SU-DHL-6 (cell line): ENCODE measurements at regions not wholly inside any gene's neighbourhood (a gene's known extent, or its start where the extent isn't known, plus 50 kb on each side); places are given as distances from the start of the nearest gene placed in this dataset.

ENCODE experiments used
- EZH2phosphoT487 ChIP-seq: fragments of 200-600 bp; sonication (generic), shearing (Covaris generic); conservative IDR thresholded peaks from 2 replicates; pipeline ENCODE4 v1.6.1; 2018; ENCODE audit warnings: mild to moderate bottlenecking, antibody characterized with exemption, low read length, moderate library complexity, mixed read lengths
- TF ChIP-seq, protein P1 (sequence below): fragments of 200-600 bp; sonication (generic); IDR thresholded peaks from one replicate; pipeline ENCODE4 v1.5.1; 2017; ENCODE audit warnings: antibody characterized with exemption, mild to moderate bottlenecking, low read length, moderate library complexity; ENCODE audit not compliant: insufficient read depth, poor library complexity, severe bottlenecking

DNA sequence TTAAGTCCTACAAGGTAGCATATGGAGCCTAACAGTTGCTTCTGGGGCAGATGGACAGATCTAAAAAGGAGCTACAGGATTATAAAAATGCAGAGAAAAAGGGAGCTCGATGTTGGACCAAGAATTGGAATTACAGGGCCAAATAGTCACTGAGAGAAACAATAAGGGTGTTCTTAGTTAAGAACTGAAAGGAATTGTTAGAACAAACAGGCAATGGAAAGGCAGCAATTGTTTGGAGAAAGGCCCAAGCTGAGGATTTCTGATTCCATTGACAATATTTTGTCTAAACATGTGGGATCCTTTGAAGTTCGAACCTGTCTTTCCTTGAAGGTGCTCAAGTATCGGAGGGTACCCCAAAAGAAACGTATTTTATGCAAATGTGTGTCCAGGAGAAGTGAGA is 513.6 kb upstream of the CDH8 start:
- TF ChIP-seq, protein P1, sequence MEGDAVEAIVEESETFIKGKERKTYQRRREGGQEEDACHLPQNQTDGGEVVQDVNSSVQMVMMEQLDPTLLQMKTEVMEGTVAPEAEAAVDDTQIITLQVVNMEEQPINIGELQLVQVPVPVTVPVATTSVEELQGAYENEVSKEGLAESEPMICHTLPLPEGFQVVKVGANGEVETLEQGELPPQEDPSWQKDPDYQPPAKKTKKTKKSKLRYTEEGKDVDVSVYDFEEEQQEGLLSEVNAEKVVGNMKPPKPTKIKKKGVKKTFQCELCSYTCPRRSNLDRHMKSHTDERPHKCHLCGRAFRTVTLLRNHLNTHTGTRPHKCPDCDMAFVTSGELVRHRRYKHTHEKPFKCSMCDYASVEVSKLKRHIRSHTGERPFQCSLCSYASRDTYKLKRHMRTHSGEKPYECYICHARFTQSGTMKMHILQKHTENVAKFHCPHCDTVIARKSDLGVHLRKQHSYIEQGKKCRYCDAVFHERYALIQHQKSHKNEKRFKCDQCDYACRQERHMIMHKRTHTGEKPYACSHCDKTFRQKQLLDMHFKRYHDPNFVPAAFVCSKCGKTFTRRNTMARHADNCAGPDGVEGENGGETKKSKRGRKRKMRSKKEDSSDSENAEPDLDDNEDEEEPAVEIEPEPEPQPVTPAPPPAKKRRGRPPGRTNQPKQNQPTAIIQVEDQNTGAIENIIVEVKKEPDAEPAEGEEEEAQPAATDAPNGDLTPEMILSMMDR, result no peak
- no peak for TF ChIP-seq EZH2phosphoT487
